ENCODE measurements at regions not wholly inside any gene's neighbourhood (a gene's known extent, or its start where the extent isn't known, plus 50 kb on each side); places are given as distances from the start of the nearest gene placed in this dataset.

- TF ChIP-seq, protein P1, sequence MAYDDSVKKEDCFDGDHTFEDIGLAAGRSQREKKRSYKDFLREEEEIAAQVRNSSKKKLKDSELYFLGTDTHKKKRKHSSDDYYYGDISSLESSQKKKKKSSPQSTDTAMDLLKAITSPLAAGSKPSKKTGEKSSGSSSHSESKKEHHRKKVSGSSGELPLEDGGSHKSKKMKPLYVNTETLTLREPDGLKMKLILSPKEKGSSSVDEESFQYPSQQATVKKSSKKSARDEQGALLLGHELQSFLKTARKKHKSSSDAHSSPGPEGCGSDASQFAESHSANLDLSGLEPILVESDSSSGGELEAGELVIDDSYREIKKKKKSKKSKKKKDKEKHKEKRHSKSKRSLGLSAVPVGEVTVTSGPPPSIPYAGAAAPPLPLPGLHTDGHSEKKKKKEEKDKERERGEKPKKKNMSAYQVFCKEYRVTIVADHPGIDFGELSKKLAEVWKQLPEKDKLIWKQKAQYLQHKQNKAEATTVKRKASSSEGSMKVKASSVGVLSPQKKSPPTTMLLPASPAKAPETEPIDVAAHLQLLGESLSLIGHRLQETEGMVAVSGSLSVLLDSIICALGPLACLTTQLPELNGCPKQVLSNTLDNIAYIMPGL (CRISPR knock-in tag; IDR thresholded peaks at IDR 0.05): no peak
Observed at GRCh38 chr1:70855203-70855602, 192.4 kb downstream of the PTGER3 start (continued).

DNA sequence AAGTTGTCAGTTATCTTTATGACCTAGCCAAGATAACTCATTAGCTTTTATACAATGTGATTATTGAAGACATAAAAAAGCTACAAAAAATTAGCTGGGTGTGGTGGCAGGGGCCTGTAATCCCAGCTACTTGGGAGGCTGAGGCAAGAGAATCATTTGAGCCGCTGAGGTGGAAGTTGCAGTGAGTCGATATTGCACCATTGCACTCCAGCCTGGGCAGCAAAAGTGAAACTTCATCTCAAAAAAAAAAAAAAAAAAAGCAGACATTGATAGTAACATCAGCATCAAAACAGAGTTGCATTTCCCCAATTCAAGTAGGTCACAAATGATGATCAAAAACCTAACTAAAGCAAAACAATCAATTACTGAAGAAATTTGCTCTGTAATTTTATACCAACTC, 191.4 kb downstream of the PTGER3 start:
- POLR2A ChIA-PET: interaction anchor here (0.7 kb wide), 1 partner anchor 170 kb away, joined by 3 read pairs; no protein-coding TSS in a partner anchor
- ATAC-seq (no peak), DNase-seq (ENCODE audit: low spot score) (no peak)
- TF ChIP-seq SMAD4 (CRISPR knock-in tag; IDR thresholded peaks at IDR 0.05): no peak
- Mint-ChIP-seq H3K4me1 (peaks cover 4% of the 10 kb centered on the region; the same call in 1 of the 2 replicates), H3K4me3 (no peak overlapping the region), H3K27me3 (ENCODE audit: low read depth) (no peaks in the 10 kb centered on the region), H3K27ac (no peak overlapping the region), H3K36me3 (no peaks in the 10 kb centered on the region), H3K9me3 (peaks cover 7% of the 10 kb centered on the region)
- CTCF ChIA-PET: no interaction called here

DNA sequence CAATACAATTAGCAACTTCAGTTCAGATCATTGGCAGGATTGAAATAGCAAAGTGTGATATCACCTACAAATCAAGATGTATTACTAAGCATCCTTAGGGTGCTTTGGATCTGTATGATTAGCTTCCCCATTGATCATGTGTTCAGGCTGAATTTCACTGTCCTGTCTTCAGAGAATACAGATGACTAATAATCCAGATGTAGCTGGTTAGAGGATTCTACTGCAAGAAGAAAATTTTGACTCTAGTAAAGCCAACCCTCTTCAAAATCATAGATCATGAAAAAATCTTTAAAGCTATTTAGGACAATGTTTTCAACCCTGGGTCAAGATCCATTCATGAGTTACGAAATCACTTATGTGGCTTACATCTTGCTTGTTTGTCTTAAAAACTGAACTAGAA, 184.4 kb downstream of the PTGER3 start:
- Mint-ChIP-seq H3K4me3 (no peak overlapping the region), H3K9me3 (peaks cover under 1% of the 10 kb centered on the region; the same call in 1 of the 2 replicates), H3K4me1 (peaks cover 4% of the 10 kb centered on the region; the same call in 1 of the 2 replicates), H3K27me3 (ENCODE audit: low read depth) (no peaks in the 10 kb centered on the region), H3K27ac (no peak overlapping the region), H3K36me3 (no peaks in the 10 kb centered on the region)
- no peak for ATAC-seq
- no peak for DNase-seq (ENCODE audit: low spot score)
- ChIA-PET CTCF (no interaction called here), POLR2A (interaction anchor here (1.3 kb wide), 1 partner anchor 19 kb away, joined by 3 read pairs; no protein-coding TSS in a partner anchor)
- TF ChIP-seq SMAD3 (CRISPR knock-in tag; IDR thresholded peaks at IDR 0.05; ENCODE audit: borderline replicate concordance) (no peak), RORB (CRISPR knock-in tag; IDR thresholded peaks at IDR 0.05) (no peak), NR1H2 (CRISPR knock-in tag; IDR thresholded peaks at IDR 0.05) (no peak), ZBTB43 (CRISPR knock-in tag; IDR thresholded peaks at IDR 0.05) (no peak), CREM (CRISPR knock-in tag; IDR thresholded peaks at IDR 0.05) (no peak), FOXJ3 (CRISPR knock-in tag; IDR thresholded peaks at IDR 0.05; ENCODE audit: borderline replicate concordance) (no peak), GABPB1 (CRISPR knock-in tag; IDR thresholded peaks at IDR 0.05) (no peak), ZNF512 (CRISPR knock-in tag; IDR thresholded peaks at IDR 0.05; ENCODE audit: borderline replicate concordance) (no peak)
- TF ChIP-seq, protein P2, sequence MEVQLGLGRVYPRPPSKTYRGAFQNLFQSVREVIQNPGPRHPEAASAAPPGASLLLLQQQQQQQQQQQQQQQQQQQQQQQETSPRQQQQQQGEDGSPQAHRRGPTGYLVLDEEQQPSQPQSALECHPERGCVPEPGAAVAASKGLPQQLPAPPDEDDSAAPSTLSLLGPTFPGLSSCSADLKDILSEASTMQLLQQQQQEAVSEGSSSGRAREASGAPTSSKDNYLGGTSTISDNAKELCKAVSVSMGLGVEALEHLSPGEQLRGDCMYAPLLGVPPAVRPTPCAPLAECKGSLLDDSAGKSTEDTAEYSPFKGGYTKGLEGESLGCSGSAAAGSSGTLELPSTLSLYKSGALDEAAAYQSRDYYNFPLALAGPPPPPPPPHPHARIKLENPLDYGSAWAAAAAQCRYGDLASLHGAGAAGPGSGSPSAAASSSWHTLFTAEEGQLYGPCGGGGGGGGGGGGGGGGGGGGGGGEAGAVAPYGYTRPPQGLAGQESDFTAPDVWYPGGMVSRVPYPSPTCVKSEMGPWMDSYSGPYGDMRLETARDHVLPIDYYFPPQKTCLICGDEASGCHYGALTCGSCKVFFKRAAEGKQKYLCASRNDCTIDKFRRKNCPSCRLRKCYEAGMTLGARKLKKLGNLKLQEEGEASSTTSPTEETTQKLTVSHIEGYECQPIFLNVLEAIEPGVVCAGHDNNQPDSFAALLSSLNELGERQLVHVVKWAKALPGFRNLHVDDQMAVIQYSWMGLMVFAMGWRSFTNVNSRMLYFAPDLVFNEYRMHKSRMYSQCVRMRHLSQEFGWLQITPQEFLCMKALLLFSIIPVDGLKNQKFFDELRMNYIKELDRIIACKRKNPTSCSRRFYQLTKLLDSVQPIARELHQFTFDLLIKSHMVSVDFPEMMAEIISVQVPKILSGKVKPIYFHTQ (CRISPR knock-in tag; IDR thresholded peaks at IDR 0.05): no peak

GRCh38 chr1:70864302-70864701, 183.3 kb downstream of the PTGER3 start:
- Mint-ChIP-seq H3K27me3 (ENCODE audit: low read depth) (no peaks in the 10 kb centered on the region), H3K9me3 (peaks cover 8% of the 10 kb centered on the region; the same call in 1 of the 2 replicates), H3K4me3 (no peak overlapping the region), H3K4me1 (no peaks in the 10 kb centered on the region), H3K27ac (no peak overlapping the region), H3K36me3 (no peaks in the 10 kb centered on the region)
- POLR2A ChIA-PET: interaction anchor here (1.3 kb wide), 1 partner anchor 18 kb away, joined by 3 read pairs; no protein-coding TSS in a partner anchor
- DNase-seq (ENCODE audit: low spot score) (no peak), ATAC-seq (no peak)
- CTCF ChIA-PET: no interaction called here
- TF ChIP-seq ZNF219 (CRISPR knock-in tag; IDR thresholded peaks at IDR 0.05; ENCODE audit: borderline replicate concordance) (no peak), ATF2 (CRISPR knock-in tag; IDR thresholded peaks at IDR 0.05; ENCODE audit: borderline replicate concordance, low read depth) (no peak), NFATC4 (CRISPR knock-in tag; IDR thresholded peaks at IDR 0.05) (no peak), MLX (CRISPR knock-in tag; IDR thresholded peaks at IDR 0.05) (no peak), JUN (CRISPR knock-in tag; IDR thresholded peaks at IDR 0.05) (no peak), ELF4 (CRISPR knock-in tag; IDR thresholded peaks at IDR 0.05; ENCODE audit: low read depth) (no peak), HMGA2 (CRISPR knock-in tag; IDR thresholded peaks at IDR 0.05) (no peak), CREM (CRISPR knock-in tag; IDR thresholded peaks at IDR 0.05) (no peak), E2F1 (CRISPR knock-in tag; IDR thresholded peaks at IDR 0.05) (no peak)

Measured in WTC11 (cell line).